ENCODE measurements at regions not wholly inside any gene's neighbourhood (a gene's known extent, or its start where the extent isn't known, plus 50 kb on each side); places are given as distances from the start of the nearest gene placed in this dataset.

DNA sequence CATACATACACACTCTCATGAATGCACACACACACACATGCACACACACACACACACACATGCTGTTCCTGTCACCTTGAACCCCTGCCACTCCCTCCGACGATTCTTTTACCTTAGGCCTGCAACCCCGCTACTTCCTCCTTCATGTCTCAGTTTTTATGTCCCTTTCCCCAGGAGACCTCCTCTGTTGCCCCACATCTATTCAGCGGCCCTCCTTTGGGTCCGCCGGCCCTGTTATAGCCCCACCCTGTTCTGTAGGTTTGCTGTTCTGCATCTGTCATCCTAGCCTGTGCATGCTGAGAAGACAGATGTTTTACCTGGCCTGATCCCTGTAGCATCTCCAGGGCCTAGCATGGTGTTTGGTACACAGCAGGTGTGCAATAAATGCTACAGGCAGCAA is 161.6 kb upstream of the PCBD1 start:
- TF ChIP-seq FOS (IDR thresholded peaks at IDR 0.05; ENCODE audit: low read depth, low read length) (no peak), RAD21 (IDR thresholded peaks at IDR 0.05; ENCODE audit: low read length) (no peak), RFX5 (IDR thresholded peaks at IDR 0.05; ENCODE audit: low read depth, low read length) (no peak), CEBPB (IDR thresholded peaks at IDR 0.05; ENCODE audit: low read depth, low read length) (no peak), MAFK (IDR thresholded peaks at IDR 0.05; ENCODE audit: low read depth, low read length) (no peak), MXI1 (IDR thresholded peaks at IDR 0.05; ENCODE audit: borderline replicate concordance, low read depth, low read length) (no peak), RCOR1 (IDR thresholded peaks at IDR 0.05; ENCODE audit: insufficient replicate concordance, low read length) (no peak), SMC3 (IDR thresholded peaks at IDR 0.05; ENCODE audit: low read depth, low read length) (no peak), MAZ (IDR thresholded peaks at IDR 0.05; ENCODE audit: borderline replicate concordance, low read depth, low read length) (no peak), CHD1 (IDR thresholded peaks at IDR 0.05; ENCODE audit: low read depth, low read length) (no peak), NFE2L2 (IDR thresholded peaks at IDR 0.05; ENCODE audit: low read depth, low read length) (no peak), BHLHE40 (IDR thresholded peaks at IDR 0.05; ENCODE audit: low read depth, low read length) (no peak), POLR2A (IDR thresholded peaks at IDR 0.05; ENCODE audit: low read depth, low read length) (no peak)
- TF ChIP-seq, protein P1, sequence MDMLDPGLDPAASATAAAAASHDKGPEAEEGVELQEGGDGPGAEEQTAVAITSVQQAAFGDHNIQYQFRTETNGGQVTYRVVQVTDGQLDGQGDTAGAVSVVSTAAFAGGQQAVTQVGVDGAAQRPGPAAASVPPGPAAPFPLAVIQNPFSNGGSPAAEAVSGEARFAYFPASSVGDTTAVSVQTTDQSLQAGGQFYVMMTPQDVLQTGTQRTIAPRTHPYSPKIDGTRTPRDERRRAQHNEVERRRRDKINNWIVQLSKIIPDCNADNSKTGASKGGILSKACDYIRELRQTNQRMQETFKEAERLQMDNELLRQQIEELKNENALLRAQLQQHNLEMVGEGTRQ (IDR thresholded peaks at IDR 0.05; ENCODE audit: low read depth, low read length), result no peak
- TF ChIP-seq, protein P2, sequence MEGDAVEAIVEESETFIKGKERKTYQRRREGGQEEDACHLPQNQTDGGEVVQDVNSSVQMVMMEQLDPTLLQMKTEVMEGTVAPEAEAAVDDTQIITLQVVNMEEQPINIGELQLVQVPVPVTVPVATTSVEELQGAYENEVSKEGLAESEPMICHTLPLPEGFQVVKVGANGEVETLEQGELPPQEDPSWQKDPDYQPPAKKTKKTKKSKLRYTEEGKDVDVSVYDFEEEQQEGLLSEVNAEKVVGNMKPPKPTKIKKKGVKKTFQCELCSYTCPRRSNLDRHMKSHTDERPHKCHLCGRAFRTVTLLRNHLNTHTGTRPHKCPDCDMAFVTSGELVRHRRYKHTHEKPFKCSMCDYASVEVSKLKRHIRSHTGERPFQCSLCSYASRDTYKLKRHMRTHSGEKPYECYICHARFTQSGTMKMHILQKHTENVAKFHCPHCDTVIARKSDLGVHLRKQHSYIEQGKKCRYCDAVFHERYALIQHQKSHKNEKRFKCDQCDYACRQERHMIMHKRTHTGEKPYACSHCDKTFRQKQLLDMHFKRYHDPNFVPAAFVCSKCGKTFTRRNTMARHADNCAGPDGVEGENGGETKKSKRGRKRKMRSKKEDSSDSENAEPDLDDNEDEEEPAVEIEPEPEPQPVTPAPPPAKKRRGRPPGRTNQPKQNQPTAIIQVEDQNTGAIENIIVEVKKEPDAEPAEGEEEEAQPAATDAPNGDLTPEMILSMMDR (conservative IDR thresholded peaks at IDR 0.05; ENCODE audit: low read depth, low read length), result no peak
- TF ChIP-seq, protein P3, sequence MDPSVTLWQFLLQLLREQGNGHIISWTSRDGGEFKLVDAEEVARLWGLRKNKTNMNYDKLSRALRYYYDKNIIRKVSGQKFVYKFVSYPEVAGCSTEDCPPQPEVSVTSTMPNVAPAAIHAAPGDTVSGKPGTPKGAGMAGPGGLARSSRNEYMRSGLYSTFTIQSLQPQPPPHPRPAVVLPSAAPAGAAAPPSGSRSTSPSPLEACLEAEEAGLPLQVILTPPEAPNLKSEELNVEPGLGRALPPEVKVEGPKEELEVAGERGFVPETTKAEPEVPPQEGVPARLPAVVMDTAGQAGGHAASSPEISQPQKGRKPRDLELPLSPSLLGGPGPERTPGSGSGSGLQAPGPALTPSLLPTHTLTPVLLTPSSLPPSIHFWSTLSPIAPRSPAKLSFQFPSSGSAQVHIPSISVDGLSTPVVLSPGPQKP (IDR thresholded peaks at IDR 0.05; ENCODE audit: borderline replicate concordance, low read depth, low read length), result no peak
- dilution Hi-C loops (cut with HindIII; ENCODE audit: low sequenced_read_pairs, unreplicated experiment), result no loop called here

More for the DNA sequence above, 161.6 kb upstream of the PCBD1 start:
- in situ Hi-C loops (cut with MboI; ENCODE audit: low sequenced_read_pairs) (no loop called here), intact Hi-C loops (cut with micrococcal nuclease) (no loop called here)
- no TSS peak for BruUV-seq (replicated peaks)
- H3K79me1 ChIP-seq (ENCODE audit: low read depth in 1 of 2, low read length in 2 of 2), result no peaks in the 10 kb centered on the region
- no peak overlapping the region for H2AFZ ChIP-seq (replicated peaks; ENCODE audit: low read length, poor library complexity)
- no peak overlapping the region for H2AK5ac ChIP-seq (ENCODE audit: low read depth, low read length)
- no peaks in the 10 kb centered on the region for H3K4me1 ChIP-seq (ENCODE audit: control insufficient read depth, insufficient read depth, low read length)
- ATAC-seq (ENCODE audit: low read depth) (no peak), DNase-seq (no peak)
- no peak overlapping the region for H4K8ac ChIP-seq (ENCODE audit: low read depth in 2 of 2, low read length in 2 of 2)
- no peak overlapping the region for H3K56ac ChIP-seq (ENCODE audit: extremely low read depth, insufficient read depth, low read length)
- no peak overlapping the region for H3K14ac ChIP-seq (replicated peaks; ENCODE audit: low read depth, low read length)
- H2BK120ac ChIP-seq (ENCODE audit: low read depth, low read length), result no peak overlapping the region
- no peak overlapping the region for H2BK20ac ChIP-seq (ENCODE audit: low read depth, low read length)
- no peak overlapping the region for H2BK15ac ChIP-seq (ENCODE audit: low read depth, low read length)
- H3K36me3 ChIP-seq (ENCODE audit: control insufficient read depth, insufficient read depth, low read length), result no peaks in the 10 kb centered on the region
- 90% methylated on average over 2 of the region's 6 CpGs; no CpG with 5 or more reads in 1 of the 2 experiments for WGBS, 2 experiments (ENCODE audit: extremely low coverage in 2 of 2, insufficient read length in 1 of 2)
- no peak overlapping the region for H3K23ac ChIP-seq (ENCODE audit: low read depth, low read length)
- CTCF ChIA-PET, result no interaction called here
- H3K27ac ChIP-seq (ENCODE audit: insufficient read depth, low read length), result no peak overlapping the region
- H2AK9ac ChIP-seq (replicated peaks; ENCODE audit: low read depth, low read length, poor library complexity), result no peak overlapping the region
- H2BK5ac ChIP-seq (ENCODE audit: low read depth, low read length, poor library complexity, severe bottlenecking), result no peak overlapping the region
- POLR2A ChIA-PET (ENCODE audit: unreplicated experiment), result no interaction called here
- H4K20me1 ChIP-seq (ENCODE audit: insufficient read depth, low read length), result no peaks in the 10 kb centered on the region
- no peak overlapping the region for H4K5ac ChIP-seq (ENCODE audit: low read depth, low read length)
- H3K4me3 ChIP-seq (ENCODE audit: insufficient read depth, low read depth, low read length), result no peak overlapping the region
- peaks cover 47% of the 10 kb centered on the region for H3K27me3 ChIP-seq (ENCODE audit: control insufficient read depth, insufficient read depth, low read length)
- H3K9ac ChIP-seq (ENCODE audit: low read depth, low read length), result no peak overlapping the region
- no peak overlapping the region for H3K4me2 ChIP-seq (ENCODE audit: low read depth, low read length)
- H3K9me3 ChIP-seq (ENCODE audit: control insufficient read depth, insufficient read depth, low read length), result no peaks in the 10 kb centered on the region
- H3K18ac ChIP-seq (ENCODE audit: low read depth, low read length), result no peak overlapping the region
- no peak overlapping the region for H4K91ac ChIP-seq (ENCODE audit: insufficient read depth, low read depth, low read length)
- no peak overlapping the region for H3K4ac ChIP-seq (ENCODE audit: low read depth, low read length)
- no peaks in the 10 kb centered on the region for H3K9me1 ChIP-seq (ENCODE audit: insufficient read depth, low read length)

All from IMR-90 (cell line).